Fibroblast of skin of right quadriceps (primary cell): ENCODE measurements at regions not wholly inside any gene's neighbourhood (a gene's known extent, or its start where the extent isn't known, plus 50 kb on each side); places are given as distances from the start of the nearest gene placed in this dataset.

Source experiments
- DNase-seq: peaks from one replicate; pipeline ENCODE4 v3.0.0-alpha.2; 2013

DNA sequence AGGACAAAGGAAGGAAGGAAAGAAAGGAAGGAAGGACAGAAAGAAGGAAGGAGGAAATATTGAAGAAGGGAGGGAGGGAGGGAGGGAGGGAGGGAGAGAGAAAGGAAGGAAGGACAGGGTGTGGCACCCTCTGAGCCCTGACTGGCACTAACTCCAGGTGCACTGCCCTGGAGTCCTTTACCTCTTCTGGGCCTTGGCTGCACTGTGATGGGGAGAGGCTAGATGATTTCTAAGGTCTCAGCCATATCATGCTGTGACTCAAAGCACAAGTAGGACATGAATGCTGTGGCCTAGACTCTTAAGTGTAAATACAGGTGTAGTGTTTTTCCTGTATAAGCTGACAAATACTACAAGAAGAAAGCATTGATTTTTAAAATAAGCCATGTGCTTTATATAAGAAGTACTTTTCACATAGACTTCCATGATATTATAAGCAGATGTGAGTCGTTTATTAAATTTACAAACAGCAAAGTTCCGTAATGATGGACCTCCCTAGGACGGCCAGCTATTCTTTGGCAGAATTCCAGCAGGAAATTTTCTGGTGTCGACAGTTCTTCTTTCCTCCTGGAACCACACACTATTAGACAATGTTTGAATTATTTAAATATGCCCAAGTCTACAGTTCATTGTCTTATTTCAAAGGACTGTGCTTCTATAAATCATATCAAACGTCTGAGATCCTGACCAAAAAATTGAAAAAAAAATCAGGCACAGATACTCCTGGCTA lies 213.8 kb upstream of the C2CD4B start:
- no peak for DNase-seq

GRCh38 chr15:62380011-62380410 lies 214.9 kb upstream of the C2CD4B start:
- no peak for DNase-seq

GRCh38 chr15:62382046-62382445 lies 217.0 kb upstream of the C2CD4B start:
- DNase-seq: no peak

DNA sequence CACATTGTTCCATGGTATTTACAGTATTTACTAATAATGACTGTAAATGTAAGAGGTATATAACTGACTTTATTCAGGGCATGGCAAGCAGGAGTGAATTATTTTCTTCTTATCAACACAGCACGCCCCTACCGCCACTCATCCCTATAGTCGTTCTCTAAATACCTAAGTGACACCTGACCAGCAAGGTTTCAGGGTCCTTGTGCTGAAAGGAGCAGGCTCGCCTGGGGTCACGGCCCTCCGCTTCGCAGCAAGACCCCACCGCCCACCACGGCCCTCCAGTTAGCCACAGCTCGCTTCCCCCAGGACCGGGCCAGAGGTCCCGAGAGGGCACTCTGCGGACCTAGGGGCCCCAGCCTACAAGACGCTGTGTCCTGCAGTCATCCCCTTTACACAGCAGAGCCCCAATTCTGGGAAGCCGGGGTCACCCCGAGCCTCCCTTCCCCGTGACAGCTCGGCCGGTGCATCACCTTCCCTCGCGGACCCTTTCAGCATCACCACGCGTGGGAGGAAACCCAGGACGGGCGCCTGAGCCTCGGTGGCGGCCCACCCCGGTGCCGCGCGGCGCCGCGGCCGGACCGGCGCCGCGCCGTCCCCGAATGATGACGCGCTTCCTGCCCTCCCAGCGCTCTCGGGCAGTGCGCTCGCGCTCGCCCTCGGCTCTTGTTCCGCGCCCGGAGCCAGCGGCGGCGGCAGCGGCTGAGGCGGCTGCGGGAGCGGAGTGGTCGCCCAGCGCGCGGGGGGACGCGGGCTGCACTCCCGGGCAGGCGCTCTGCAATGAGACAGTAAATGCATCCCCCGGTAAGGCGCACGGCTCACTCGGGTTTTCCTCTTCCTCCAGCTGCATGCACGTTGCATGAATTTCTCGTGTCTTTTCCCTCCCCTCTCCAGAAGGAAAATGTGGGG lies 225.1 kb upstream of the C2CD4B start, which contains the start of gene TLN2:
TSS of gene TLN2 (plus strand) at position 666 of the 906 bp plus-strand sequence.
- peak; percentile 73 for DNase-seq

- DNase-seq: peak; percentile 29
These were observed 225.9 kb upstream of the C2CD4B start for GRCh38 chr15:62390791-62391640.

DNA sequence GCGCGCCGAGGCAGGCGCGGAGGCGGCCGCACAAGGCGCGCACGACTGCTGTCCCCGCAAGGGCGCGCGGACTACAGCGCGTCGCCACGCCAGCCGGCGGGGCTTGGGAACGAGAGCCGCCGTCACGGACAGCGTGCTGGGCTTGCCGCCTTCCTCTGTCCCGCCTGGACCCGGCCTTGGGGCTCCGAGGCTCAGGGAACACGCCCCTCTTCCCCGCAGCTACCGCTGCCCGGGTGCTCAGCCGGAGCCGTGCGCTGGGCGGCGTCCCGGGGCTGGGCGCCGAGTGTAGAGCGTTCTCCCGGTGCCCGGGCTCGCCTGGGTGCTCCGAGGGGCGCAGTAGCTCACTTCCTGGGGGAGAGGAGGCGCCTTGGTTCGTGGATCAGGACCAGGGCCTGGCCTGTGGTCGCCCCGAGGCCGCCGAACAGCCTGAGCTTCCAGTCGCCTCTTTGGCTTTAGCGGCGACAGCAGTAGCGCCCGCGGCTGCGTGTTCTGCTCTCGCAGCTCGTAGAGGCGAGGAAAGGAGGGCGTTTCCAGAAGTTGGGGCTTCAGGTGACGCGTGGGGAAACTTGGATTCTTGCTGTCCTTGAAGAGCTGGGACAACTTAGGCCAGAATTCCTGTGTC lies 226.7 kb upstream of the C2CD4B start:
- DNase-seq: peak; percentile 54

DNA sequence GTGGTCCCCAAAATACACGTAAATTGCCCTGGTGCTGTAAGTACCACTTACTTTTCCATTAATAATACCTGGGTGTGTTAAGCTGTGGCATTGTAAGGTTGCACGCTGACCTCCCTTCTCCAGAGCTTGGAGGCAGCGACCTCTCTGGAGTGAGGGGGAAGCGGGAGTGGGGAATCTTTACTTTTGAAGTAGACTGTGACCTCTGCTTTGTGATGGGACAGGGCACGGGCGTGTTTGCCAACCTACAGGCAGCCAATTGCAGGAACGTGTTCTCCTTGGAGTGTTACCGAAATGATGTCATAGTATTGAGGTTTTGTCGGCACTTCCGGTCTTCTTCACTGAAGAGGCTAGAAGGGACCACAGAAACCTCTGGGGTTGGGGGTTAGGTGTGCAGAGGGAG lies 227.3 kb upstream of the C2CD4B start:
- peak; percentile 65 for DNase-seq

DNA sequence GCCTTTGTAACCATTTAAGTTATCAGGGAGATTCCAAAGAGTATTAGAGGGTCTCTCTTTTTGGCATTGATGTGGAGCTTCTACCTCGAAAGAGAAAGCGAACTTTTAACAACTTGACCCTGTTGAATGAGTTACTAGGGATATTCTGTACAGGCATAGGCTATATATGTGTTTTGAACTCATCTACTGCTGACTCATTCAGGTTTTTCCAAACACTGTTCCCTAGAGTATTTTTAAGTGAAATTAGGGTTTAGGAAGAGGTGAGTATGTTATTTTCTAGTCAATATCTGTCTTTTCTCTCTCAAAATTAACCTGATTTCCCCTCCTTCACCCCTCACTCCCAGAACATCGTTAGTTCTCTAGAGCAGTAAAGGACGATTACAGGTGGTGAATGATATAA lies 228.1 kb upstream of the C2CD4B start:
- DNase-seq: no peak

DNA sequence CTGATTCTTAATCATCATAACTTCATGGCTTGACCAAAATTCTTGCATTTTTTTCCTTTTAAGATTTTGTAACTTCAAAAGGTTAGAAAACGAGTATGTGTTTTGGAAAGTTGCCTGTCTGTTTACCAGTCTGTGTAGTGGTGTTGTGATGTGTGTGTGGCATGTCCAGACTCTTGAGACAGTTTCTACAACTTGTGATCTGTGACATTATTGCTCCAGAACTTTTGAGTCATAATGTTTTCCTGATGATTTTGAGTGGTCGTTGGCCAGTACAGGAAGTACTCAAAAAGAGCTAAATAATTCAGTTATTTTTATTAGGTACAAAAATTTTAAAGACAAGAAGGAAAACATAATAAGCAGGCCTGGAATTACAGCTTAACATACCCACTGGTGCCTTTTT lies 229.0 kb upstream of the C2CD4B start:
- DNase-seq: no peak

DNA sequence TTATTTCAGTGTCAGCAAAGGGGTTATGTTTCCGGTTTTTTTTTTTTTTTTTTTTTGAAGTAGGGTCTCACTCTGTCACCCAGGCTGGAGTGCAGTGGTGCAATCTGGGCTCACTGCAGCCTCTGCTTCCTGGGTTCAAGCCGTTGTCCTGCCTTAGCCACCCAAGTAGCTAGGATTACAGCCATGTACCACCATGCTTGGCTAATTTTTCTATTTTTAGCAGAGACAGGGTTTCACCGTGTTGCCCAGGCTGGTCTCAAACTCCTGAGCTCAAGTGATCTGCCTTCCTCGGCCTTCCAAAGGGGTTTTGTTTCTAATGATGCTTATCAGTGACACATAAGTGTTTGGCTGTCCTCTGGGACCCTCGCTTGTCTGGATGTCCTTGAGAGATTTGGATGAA lies 235.7 kb upstream of the C2CD4B start:
- DNase-seq: no peak

DNA sequence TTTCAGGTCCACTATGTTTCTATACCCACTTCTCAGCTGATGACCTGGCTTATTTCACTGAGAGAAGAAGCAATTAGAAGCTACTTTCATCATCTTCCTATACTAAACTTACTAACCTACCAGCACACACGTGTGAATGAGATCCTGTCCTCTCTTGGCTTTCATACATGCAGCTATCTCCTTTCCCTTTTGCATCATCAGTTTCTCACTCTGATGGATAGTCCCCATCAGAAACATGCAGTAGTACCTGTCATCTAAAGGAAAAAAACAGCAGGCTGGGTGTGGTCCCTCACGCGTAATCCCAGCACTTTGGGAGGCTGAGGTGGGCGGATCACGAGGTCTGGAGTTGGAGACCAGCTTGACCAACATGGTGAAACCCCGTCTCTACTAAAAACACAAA lies 237.6 kb upstream of the C2CD4B start:
- no peak for DNase-seq

GRCh38 chr15:62403164-62403809 lies 238.2 kb upstream of the C2CD4B start:
- DNase-seq: peak; percentile 84

DNA sequence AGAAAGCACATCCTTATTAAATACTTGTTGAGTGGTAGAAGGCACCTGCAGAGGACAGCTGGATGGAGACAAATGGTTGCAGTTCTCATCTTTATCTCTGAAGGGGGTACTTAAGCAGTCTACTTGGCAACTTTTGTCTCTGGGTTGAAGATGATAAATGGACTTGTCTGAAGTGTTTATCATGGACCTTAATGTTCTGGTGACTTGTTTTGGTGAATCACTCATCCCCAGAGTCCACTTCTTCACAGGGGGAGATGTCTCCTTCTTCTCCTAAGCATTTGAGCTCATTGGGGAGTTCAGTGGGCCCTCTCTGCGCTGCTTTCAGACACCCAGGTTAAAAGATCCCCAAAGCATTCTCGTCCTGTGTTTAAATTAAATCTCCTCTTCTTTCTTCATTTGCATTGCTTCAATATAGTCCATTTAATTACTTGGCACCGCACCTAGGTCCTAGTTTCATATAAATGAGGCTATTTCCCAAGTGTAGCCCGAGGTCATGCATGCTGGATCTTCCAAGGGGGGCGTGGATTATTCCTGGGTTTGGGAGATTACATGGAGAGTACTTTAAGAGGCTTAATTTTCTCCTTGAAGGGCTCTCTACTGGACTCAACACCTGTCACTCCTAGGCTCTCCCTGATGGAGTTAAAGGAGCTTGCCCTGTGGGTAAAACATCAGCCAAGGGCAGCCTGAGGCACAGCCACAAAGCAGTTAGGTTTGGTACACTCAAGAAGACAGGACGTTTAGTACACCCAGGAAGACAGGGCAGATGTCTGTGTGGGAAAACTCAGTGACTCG lies 239.3 kb upstream of the C2CD4B start:
- no peak for DNase-seq

DNA sequence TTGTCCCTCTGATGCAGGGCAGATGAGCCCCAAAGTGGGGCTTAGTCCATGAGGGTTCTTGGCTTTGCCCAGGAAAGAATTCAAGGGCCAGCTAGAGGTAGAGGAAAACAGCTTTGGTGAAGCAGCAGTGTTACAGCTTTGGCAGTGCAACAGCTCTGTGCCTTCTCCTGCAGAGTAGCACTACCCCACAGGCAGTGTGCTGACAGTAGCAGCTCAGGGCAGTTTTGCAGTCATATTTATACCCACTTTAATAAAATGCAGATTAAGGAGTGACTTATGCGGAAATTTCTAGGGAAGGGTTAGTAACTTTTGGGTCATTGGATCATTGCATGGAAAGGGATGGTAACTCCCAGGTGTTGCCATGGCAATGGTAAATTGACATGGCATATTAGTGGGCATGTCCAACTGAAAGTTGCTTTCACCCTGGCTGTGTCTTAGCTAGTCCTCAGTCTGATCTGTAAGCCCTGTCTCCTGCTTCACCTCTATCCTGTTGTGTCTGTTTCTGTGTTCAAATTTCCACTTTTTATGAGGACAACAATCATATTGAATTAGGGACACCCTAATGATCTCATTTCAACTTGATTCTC lies 241.3 kb upstream of the C2CD4B start:
- no peak for DNase-seq

DNA sequence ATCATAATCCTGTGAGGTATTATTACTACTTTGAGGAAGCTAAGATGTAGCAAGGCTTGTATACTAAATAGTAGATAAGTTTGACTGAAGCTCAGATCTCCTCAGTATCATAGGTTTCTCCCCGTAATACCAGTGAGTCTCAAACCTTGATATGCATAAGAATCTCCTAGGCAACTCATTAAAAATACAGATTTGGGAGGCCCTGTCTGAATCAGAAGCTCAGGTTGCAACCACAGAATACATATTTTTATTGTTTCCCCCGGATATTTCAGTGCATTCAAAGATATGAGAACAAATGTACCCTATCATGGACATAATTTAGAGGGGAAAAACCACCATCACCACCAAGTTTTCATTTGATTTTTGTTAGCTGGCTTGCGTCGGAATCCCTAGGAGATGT lies 242.1 kb upstream of the C2CD4B start:
- DNase-seq: no peak

GRCh38 chr15:62407962-62408361 lies 242.9 kb upstream of the C2CD4B start:
- DNase-seq: no peak

DNA sequence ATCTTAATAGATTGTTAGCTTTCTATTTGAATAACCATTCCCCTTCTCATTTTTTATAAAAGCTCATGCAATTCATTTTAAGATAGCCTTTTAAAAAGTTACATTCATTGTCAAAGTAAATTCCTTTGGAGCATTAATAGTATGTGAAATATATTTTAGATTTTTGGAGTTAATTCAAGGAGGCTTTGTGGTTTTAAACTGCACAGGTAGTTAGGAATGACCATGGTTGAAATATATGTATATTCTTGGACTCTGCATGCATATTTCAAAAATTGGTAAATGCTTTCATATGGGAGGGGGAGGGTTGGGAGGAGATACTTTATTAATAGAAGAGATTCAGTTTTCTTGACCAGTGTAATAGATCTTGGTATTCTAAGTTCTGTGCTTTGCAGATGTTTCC lies 244.4 kb upstream of the C2CD4B start:
- DNase-seq: peak; percentile 47

DNA sequence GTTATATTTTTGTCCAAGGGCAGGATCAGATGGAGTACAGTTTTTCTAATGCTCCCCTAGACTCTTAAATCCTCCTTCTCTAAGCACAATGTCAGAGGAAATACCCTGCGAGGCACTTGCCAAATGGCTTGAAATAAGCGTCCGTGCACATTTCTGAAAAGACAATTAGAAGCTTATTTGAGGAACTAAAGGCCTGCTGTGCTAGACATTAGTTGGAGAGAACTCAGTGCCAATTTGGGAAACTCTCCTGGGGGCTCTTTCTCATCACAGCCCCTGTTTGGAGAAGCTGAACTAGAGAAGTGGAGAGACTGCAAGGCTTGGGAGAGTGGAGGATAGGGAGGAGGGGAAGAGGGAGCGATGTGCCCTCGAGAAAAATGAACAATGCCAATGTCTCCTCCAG lies 247.6 kb upstream of the C2CD4B start:
- no peak for DNase-seq

- peak; percentile 74 for DNase-seq
These were observed 248.1 kb upstream of the C2CD4B start for GRCh38 chr15:62413153-62413552.

GRCh38 chr15:62413786-62414185 lies 248.7 kb upstream of the C2CD4B start:
- DNase-seq: no peak

- DNase-seq: no peak
These were observed 250.4 kb upstream of the C2CD4B start for GRCh38 chr15:62415498-62415897.
